Esophagus mucosa (tissue), 1 donor: ENCODE measurements at regions not wholly inside any gene's neighbourhood (a gene's known extent, or its start where the extent isn't known, plus 50 kb on each side); places are given as distances from the start of the nearest gene placed in this dataset.
"Not testable (repeated sequence)": the region's sequence is repeated elsewhere in the genome, so short reads cannot be mapped to it uniquely, and the experiment has no call there.

Experiments
- ATAC-seq: fragments of 200-7000 bp; cut with Tn5 transposase; one replicate; pipeline ENCODE4 v1.9.1; 2020
- donor health status: DM: yes; HTN: yes; CAD: no.

DNA sequence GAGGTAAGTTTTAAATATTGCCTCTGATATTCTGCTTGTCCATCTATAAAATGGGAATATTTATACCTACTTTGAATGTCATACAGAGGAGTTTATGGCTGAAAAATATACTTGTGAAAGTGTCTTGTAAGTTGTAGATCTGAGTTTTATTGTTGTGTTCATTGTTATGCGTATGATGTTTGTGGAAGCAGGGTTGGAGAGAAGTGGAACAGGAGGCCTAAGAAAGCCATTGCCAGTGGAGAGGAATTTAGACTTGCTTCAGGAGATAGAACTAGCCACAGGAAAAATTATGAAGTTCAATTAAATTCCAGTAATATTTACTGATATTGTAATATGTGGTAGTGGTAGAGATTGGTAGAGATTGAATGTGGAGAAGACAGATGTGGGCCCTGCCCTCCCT, 491.9 kb upstream of the FANCL start:
- ATAC-seq, result no peak

DNA sequence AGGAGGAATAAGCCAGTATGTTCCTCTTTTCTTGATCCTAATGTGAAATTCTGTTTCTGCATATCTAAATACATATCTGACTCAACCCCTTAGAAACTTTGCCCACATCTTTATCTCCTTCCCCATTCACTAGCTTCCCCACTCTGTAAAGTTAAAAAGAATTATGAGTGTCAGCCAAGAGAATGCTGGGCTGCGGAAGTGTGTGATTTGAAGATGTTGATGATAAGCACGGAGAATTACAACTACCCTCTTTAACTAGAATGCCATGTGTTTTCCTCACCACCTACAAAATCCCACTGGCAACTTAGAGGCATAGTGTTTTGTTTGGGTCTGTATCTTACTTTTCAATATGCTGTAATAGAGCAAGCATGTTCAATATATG, 490.4 kb upstream of the FANCL start:
- no peak for ATAC-seq

DNA sequence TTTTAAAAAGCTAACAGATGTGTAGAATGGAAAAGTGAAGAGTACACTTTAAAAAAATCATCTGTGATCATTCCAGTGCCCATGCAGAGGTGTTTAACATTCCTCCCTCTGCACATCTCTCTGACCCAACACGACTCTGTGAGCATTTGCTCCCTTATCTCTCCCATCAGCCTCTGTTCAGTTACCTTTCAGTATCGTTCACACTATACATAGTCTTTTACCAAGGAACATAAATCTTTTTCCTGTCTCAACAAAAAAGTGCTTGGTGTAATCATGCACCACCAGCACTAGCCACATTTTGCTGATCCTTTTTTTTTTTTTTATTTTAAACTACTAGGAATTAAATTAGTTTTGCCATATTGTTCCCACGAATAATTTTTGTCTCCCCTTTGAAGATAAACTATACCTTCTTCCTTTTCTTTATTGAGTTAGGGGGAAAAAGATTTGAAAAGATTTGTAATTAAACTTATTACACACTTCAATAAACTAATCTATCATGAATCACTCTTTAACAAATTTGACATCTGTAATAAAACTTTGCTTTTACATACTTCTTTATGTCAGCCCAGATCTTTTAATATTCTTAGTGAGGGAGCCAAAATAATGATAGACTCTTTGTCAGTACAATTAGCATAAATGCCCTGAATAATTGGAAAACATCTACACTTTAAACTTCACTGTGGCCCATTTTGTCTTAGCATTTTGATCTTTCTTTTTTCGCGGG, 489.8 kb upstream of the FANCL start:
- no peak for ATAC-seq

- no peak for ATAC-seq
Measured at GRCh38 chr2:58727981-58728656, 487.0 kb upstream of the FANCL start.

GRCh38 chr2:58721912-58722591, 480.9 kb upstream of the FANCL start:
- ATAC-seq, result no peak

DNA sequence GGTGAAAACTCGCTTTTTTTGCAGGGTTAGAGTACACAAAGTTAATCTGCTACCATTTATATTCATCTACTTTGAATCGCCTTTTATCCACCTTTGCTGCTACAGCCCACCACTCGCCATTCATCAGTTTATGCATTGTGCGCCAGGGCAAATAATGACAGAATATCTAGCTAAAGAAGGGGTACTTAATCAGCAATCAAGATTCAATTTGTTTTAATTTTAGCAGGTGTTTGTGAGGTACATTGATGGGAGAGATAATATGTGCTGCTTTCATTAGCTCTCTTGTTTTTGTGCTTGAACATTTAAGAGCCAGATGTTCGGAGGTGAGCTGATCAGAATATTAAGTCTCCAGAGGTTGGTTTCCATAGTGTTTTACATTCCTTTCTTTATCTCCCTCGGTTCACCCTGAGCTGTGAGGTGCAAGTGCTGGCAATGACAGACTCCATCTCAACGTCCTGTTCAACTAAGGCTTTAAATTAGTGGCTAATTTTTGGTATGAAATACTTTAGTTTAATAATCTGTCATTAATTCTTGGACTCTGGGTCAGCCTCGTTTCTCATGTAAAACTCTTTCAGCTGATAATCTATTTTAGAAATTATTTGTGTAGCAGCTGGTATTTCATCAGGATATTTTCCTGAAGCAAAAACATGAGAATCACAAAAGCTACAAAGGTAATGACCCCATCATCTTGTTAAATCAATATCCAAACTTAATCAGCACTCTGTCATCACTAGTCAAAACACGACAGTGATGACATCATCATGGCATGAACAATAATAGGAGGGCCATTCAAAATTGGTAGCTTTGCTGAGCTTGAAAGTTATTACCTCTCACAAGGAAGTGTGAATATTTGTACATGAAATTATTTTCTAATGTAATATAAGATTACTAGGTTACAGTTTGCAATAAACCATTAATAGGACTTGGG, 479.9 kb upstream of the FANCL start:
- no peak for ATAC-seq

GRCh38 chr2:58720033-58720769, 479.1 kb upstream of the FANCL start:
- no peak for ATAC-seq

- no peak for ATAC-seq
Measured at GRCh38 chr2:58715344-58715743, 474.2 kb upstream of the FANCL start.

DNA sequence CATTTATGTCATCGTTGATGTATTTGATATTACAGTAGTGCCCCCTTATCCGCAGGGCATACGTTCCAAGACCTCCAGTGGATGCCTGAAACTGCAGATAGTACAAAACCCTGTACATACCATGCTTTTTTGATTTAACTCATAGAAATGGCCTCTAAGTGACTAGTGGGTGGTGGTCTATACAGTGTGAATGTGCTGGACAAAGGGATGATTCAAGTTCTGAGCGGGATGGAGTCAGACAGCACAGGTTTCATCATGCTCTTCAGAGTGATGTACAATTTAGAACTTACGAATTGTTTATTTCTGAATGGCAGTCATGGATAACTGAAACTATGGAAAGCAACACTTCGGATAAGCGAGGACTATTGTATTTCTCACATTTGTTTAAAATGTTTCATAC, 473.1 kb upstream of the FANCL start:
- no peak for ATAC-seq

GRCh38 chr2:58710795-58711279, 469.7 kb upstream of the FANCL start:
- no peak for ATAC-seq

DNA sequence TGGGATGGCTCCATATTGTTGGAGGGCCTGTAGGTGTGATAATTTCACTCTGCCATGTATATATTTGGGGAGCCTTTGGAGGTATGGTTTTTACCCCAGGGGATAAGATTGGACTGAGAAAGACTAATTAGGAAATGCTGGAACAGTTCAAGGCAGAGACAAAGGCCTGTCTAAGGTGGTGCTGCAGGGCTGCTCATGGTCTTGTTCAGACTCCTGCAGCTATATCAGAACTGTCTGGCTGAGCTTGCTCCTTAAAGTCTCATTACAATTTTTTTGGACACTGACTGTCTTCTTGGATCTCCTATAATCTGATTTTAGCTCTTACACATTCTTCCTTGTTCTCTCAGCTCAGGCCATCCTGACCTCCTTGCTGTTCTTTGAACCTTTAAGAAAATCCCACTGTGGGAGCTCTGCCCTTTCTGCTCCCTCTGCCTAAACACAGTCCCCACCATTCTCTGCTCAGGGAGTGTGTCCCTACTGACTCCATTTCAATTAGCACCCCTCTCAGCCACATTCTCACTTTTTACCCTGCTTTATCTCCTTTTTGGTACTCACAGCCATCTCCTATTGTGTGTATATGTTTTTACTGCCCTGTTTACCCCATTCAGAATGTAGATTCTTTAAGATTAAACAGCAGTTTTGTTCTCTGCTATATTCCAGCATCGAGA, 468.7 kb upstream of the FANCL start:
- no peak for ATAC-seq

GRCh38 chr2:58709274-58709673, 468.1 kb upstream of the FANCL start:
- no peak for ATAC-seq

- no peak for ATAC-seq
Measured at GRCh38 chr2:58708565-58708964, 467.4 kb upstream of the FANCL start.

- ATAC-seq, result no peak
Measured at GRCh38 chr2:58702302-58702885, 461.3 kb upstream of the FANCL start.

DNA sequence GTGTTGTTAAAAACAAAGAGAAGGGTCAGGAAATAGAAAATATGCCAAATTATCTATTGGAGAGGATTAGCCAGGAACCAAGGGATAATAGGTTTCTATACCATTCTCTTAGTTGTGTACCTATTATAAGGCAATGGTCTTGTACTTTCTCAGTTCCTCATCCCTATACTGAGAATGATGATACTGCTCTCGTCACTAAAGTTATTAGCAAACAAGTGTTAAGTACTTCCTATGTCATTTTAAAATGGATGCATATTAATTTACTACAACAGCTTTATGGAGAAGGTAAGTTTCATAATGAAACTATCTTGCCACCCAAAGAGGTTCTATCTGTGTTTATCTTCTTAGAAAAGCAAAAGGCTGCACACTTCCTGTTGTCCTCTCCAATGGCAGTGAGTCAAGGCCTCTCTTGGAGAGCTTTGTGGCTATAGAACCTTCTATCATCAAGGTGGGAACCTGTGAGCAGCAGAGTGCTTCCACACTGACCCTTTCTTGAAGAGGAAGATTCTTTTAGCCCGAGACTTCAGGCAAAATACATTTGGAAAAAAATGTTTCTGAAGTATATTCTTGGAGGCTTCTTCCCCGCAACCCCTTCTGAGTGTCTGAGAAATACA, 460.7 kb upstream of the FANCL start:
- ATAC-seq, result no peak

- ATAC-seq, result no peak
Measured at GRCh38 chr2:58700591-58700990, 459.5 kb upstream of the FANCL start.

DNA sequence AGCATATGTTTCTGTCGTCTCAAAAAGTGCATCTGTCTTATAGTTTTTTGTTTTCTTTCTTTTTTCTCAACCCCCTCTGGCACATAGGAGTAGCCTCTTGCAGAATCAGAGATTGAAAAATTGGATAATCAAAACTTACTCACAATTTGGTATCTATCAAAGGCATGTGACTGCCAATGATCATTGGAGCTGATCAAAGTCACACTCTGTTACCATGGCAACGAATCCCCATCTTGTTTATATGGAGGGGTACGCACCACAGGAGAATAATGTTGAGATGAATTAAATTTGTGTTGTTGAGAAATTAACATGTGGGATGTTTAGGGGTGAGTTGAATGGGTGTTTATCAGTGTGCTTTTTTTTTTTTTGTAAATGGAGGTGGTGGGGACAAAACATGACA, 458.3 kb upstream of the FANCL start:
- ATAC-seq, result no peak

DNA sequence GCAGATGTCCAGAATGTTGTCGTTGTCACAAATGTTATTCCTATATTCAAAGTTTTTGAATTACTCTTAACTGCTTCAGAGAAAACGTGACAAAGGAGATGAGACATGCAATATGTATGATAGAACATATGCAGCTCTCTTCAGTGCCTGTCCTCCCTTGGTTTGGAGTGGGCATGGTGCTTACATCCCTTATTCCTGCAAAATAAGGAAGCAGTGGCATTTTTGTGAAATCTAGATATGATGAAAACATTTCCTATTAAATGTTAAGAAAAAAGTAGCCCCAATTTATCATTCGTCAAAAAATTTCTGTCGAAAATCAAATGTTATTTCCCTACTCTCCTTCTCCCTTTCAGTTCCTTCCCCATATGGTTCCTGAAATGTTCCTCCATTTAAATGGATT, 457.5 kb upstream of the FANCL start:
- no peak for ATAC-seq

DNA sequence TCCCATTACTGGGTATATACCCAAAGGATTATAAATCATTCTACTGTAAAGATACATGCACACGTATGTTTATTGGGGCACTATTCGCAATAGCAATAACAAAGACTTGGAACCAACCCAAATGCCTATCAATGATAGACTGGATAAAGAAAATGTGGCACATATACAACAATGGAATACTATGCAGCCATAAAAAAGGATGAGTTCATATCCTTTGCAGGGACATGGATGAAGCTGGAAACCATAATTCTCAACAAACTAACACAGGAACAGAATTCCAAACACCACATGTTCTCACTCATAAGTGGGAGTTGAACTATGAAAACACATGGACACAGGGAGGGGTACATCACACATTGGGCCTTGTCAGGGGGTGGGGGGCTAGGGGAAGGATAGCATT, 453.0 kb upstream of the FANCL start:
- not testable (repeated sequence) for ATAC-seq

GRCh38 chr2:58691041-58691440, 449.9 kb upstream of the FANCL start:
- ATAC-seq, result not testable (repeated sequence)

DNA sequence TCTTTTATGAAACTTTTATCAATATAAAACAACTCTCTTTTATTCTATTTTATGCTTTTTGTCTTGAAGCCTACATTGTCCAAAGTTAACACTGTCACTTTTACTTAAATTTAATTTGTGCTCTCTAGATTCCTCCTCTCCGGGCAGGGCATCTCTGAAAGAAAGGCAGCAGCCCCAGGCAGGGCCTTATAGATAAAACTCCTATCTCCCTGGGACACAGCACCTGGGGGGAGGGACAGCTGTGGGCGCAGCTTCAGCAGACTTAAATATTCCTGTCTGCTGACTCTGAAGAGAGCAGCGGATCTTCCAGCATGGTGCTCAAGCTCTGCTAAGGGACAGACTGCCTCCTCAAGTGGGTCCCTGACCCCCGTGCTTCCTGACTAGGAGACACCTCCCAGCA, 447.7 kb upstream of the FANCL start:
- ATAC-seq, result no peak
